NCI-H2081 treated with DMSO at 0.1 percent for 48 hours (cell line): ENCODE measurements at regions not wholly inside any gene's neighbourhood (a gene's known extent, or its start where the extent isn't known, plus 50 kb on each side); places are given as distances from the start of the nearest gene placed in this dataset.

Experiments used
- DNase-seq: peaks from one replicate; lab custom pipeline; 2025; lab: John Stamatoyannopoulos, UW

DNA sequence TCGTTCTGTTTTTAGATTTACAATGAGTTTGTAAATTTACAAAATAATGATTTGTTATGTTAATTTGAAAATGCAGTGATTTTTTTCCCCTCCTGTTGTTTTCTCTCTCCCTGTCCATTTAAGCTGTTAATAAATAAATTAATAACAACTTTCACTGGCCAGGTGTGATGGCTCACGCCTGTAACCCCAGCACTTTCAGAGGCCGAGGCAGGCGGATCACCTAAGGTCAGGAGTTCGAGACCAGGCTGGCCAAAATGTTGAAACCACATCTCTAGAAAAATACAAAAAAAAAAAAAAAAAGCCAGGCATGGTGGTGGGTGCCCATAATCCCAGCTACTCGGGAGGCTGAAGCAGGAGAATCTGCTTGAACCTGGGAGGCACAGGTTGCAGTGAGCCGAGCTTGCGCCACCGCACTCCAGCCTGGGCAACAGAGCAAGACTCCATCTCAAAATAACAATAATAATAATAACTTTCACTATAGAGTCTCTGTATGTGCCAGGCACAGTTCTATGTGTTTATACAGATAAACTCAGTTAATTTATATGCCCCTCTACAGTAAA, 229.2 kb upstream of the ARGLU1 start:
- no peak for DNase-seq

DNA sequence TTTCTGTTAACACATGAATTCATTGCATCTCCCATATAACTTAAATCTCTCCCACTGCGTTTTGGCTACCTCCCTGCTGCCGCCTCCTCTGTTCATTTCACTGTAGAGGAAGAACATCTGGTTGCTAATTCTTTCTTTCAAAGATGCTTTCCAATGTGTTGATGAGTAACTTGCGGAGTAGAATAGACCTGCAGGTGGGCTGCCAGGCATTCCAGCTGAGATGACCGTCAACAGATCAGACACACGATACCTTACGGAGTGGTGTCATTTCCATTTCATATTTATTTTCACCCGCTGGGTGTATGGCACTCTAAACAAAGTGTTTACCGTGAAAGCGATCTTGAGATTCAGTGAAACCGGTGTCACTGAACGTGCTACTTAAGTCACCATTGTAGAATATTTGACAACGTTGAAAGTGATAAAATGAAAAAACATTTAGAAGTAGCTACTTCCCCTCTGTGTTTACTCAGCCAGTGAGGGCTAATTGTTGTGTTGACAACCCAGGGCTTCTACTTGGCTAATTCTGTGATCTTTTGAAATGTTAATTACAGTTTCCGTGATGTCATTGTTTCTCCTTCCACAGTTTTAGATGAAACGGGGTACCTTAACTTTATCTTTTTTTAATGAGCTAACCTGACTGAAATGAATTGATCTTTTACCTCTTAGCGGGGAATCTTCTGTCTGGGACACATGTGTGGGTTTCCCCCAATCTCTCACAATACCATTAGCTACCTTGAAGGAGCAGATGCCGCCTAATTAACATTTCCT, 228.5 kb upstream of the ARGLU1 start:
- peak; percentile 38 for DNase-seq

DNA sequence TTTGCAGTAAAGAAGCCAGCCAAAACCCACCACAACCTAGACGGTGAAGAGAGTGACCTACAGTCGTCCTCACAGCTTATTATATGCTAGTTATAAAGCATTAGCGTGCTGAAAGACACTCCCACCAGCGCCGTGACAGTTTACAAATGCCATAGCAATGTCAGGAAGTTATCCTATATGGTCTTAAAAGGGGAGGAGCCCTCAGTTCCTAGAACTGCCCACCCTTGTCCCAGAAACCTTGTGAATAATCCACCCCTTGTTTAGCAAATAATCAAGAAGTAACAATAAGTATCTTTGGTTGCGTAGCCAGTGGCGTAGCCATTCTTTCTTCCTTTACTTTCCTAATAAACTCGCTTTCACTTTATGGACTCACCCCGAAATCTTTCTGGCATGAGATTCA, 227.9 kb upstream of the ARGLU1 start:
- DNase-seq = no peak

DNA sequence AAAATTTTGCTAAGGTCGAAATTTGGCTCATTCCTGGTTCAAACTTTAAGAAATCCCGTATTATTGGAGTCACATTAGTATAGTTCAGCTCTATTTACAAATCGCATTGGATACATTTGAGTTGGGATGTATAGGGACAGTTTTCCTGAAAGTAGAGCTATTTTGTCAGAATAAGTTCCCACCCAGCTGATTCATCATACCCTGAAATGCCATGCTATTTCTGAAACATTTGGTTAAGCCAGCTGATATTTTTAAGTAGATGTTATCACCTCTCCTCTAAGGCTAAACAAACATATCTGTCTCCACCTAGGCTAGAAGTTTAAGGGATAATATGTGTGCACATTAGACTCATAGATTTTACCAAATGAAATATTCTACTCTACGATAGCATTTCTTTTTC, 226.2 kb upstream of the ARGLU1 start:
- DNase-seq = no peak

DNA sequence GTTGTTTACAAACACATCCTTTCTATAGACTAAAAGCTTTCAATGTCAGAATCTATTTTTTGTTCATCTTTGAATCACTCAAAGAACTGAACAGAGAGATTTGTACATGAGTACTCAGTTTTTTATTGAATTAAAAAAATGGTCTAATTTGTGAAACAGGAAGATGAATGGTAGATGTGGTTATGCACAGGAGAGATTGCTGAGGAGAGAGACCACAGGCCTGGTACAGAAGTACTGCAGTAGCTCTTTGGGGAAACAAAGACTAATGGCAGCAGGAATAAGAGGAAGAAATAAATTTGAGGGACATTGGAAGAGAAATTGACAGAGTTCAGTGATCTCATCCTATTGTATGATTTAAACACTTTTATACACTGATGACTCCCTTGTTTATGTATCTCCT, 222.0 kb upstream of the ARGLU1 start:
- no peak for DNase-seq

DNA sequence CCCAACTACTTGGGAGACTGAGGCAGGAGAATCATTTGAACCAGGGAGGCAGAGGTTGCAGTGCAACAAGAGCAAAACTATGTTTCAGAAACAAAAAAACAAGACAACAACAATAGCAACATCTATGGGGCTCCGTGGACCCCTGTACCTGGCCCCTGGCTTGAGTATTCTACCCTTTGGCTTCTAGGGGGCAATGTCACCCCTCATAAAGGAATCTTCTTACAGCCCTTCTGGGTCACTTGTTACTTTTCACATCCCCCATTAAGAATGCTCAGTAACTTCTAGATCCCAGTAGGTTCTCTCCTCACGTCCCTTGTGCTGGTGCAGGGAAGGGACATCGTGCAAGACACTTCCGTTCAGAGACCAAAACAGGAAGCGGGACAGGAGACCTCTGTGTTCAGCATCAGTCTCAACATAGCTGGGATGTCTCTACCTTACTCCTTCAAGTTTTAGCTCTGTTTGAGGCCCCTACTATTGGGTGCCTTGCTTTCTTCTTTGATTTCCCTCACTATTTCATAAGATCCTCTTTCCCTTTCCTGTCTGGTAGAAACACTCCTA, 218.1 kb upstream of the ARGLU1 start:
- no peak for DNase-seq

DNA sequence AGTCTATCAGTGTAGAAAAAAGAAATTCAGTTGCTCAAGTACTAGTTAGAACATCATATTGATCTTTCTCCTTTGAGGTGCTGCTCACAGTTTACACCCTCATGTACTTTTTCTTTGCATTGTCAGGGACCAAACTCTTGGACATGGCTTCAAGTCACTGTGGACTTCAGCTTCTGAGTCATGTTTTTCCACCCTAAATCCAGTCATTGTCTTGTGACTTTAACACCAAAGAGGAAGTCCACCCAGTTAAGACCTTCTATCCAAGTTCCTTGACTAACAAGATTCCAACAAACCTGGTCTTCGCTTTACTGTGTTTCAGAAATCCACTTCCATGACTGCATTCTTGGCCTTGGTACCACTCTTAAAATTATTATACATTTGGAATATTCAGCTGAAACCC, 206.7 kb upstream of the ARGLU1 start:
- DNase-seq = no peak

DNA sequence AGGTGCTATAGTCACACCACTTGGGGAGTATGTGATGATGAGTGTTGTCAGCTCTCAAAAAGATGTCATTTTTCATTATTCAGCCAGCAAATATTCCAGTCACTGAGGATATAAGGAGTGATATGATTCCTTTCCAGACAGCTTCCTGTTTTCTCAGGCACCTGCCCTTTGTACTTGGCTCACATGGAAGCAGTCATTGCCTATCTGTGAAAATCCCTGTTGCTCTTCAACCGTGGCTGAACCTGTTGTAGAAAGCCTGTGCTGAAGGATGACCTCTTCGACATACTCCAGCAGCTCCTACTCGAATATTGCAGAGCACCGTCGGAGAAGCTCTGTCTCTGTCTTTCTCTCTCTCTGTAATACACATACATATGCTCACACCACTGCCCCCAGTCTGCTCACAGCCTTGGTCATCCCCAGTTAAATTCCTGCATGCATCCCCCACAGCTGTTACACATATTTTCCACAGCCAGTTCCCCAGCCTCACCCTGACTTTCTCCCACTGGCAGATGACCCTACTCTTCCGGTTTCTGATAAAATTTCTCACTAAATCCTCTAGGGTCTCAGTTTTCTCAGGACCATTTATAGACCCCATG, 204.2 kb upstream of the ARGLU1 start:
- no peak for DNase-seq

DNA sequence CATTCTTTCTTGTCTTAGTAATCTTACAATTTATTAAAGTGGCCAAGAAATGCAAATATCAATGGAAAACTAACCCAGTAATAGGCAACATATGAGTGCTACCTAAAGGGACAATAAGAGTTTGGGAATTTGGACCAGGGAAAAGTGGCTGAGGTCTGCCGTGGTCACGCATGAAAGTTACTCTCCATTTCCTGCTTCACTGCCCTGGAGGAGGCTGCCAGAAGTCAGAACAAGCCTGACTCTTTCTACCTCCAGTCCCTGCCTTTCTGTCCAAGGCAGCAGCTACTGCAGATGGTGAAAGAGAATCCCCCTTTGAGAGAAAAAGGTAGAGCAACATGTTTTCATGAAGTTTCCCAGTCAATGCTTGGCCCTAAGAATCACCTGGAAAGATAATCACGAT, 201.1 kb upstream of the ARGLU1 start:
- no peak for DNase-seq

DNA sequence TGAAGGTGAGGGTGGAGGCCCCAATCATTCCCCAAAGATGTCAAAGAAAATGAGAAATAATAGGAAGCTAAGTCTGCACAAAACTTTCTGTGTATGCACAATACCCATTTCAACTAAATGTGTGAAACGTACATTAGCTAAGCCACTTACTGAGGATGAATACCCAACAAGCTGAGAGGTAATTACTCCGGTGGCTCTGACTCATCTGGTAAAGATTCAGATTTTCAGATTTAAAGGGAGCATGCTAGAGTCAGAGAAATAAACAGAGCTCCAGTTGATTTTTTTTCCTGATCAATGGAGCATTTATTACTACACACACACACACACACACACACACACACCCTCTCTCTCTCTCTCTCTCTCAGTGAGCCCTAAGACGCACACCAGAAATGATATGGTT, 194.8 kb upstream of the ARGLU1 start:
- no peak for DNase-seq

DNA sequence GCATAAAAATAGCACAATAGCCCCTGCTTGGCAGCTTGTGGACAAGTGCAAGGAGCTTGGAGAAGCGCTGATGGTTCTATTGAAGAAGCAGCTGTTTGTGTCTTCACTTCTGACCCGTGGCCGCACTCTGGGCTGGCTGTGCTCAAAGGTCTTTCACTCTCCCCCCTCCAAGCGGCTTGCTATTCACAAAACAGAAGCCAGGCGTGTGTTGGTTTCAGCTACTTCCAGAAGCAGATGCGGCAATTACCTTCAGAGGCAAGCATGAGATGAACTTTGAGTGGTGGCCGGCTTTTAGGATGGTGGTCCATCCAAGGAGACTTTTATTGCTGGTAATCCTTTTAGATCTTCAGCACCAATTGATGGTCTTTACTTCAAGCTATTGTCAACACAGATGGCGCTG, 188.5 kb upstream of the ARGLU1 start:
- DNase-seq = no peak

DNA sequence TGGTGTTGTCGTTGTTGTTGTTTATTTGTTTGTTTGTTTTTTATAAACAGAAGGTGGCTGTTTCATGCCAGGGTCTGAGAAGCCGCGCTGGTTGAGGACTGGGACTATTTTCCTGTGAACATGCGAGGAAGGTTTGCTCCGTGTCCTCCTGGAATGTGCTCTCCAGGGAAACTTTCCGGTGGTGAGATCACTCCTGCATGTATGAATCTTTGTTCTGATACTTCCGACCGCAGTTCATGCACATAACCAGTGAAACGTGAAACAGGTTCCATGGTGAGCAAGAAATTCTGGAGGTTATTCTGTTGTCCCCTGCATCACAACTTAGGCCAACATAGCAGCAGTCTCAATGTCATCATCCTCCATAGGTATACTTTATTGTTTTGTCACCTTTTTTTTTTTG, 187.6 kb upstream of the ARGLU1 start:
- DNase-seq = no peak

DNA sequence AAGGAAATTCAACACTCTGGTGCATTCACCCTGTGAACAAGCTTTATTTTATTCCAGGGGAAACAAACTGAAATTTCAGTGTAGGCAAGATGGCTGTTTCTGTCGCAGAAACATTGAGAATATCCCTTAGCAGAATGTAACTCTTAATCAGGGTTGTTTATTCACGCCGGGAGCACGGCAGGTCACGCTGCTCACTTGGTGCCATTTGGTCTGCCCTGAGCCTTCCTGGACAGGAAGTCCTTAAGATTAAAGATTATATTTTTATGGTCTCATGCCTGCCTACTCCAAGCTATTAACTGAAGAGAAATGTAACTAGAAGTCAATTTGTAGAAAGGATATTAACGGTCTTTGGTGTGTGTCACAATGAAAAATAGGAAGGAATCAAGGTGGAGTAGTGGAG, 185.3 kb upstream of the ARGLU1 start:
- no peak for DNase-seq

DNA sequence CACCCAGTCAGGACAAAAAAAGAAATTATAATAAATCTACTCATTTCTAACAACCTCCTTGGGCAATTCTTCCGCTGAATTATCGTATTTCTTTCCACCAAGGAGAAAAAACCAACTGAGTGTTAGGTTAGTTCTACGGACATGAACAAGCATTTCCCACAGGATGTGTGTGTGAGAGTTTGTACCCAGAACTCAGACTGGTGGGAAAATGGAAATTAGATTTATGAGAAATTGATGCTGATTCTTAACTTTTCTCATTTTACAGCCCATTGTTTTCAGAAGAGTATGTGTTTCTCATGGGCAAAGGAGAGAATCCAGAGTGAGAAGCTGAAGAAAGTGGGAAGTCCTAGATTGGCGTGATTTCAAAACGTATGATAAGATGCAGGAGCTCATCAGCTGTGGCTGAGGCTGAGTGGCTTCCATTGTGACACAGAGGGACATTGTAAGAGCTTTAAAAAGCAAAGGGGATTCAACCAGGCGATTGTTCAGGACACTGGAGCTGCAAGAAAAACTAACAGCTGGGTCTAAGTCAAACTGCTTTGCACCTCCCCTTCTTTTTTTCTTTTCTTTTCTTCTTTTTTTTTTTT, 184.7 kb upstream of the ARGLU1 start:
- no peak for DNase-seq

DNA sequence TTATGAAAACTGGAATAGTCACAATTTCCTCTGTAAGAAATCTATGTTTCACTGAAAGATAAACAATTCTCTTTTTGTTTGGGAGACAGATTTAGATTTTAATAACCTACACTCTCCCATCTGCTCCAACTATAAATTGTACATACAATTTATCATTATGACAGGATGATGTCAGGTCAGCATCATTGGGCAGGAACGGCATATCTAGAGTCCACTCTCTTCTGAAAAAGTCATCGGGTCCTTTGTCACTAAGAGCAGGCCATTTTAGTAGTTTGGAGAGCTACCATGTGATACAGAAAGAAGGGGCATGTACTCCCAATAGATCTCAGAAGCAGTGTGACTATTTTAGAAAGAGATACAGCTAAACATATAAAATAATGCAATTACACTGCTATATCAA, 180.8 kb upstream of the ARGLU1 start:
- no peak for DNase-seq

DNA sequence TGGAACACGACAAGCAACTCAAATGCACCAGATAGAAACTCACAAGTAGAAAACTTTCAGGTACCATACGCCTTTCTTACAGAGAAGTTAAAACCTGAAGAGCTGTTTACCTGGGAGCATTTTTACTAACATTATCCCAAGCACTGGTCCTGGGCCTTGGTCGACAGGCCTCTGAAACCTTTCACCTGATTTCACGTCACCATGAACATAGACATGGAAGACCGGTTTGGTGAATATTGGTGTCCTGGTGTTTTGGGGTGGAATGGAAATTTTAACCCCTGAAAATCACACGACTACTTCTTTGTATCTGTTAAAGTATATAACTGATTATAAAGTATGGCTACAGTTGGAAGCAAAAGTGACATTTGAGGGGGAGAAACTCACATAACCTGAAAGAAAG, 176.6 kb upstream of the ARGLU1 start:
- no peak for DNase-seq

DNA sequence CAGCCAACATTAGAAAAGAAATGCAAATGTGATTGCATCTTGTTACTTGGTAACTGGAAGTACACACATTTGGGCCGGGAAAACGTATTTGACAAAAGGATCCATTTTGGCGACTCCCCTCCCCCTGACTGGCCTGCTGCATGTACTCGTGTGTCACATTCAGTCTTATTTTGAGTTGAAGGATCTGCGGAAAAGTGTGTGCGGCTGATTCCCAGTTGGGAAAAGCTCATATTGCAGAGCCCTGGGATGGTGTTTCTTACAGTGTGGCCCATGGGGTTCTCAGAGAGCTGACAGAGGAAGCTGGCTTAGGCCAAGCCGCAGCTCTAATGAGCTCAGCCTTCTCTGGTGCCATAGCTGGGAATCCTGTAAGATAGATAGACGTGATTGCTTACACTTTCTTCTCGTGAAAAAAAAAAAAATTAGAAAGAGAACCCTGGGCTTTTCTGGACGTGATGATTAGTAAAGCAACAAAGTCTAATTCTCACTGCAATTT, 170.3 kb upstream of the ARGLU1 start:
- DNase-seq = no peak

DNA sequence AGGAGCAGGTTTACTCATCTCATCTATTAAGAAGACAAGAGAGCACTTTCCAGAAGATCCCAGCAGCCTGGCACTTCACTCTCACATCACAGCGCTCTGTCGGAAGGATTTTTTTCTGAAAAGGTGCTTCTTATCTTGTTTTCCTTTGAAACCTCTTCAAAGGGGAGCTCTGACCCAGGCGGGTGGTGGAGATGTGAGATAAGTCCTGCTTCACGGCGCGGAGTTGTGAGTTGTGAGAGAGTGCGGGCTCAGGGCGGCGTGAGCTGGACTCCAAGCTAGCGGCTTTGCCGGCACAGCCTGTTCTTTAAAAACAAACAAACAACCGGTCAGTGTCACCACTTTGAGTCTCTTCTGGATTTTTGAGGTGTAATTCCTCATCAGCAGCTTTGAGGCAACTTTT, 169.0 kb upstream of the ARGLU1 start:
- DNase-seq = no peak

DNA sequence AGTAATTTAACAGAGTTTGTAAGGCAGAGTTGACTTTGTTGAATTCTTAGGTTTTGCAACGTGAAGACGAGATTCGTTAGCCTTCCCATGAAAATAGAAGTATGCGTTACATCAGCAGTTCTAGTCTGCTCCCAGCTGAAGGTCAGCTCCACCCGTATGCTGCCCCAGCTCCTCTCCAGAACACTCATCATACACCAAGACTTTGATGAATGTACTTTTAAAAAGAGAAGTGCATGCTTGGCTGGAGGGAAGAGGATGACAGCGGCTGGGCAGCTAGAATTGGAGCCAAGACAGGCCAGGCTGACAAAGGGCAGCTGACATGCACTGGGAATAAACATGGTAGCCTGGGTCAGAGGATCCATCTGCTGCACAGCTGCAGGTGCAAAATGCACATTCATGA, 166.3 kb upstream of the ARGLU1 start:
- no peak for DNase-seq

DNA sequence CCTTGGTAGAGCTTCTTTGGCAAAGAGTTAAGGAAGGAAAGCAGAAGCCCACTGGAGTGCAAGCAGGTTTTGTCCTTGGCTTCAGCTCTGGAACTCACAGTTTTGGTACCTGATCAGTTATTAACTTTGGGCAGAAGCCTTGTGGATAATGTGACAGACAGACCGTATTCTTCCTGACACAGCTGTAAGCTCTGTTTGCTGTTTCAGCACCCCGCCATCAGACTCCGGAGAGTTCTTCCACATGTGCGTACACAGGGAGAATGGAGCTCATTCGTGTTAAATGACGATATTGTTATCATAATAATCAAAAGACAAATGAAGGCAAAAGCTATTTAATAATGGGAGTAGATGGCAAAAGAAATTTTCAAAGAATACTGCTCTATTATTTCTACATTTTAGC, 155.1 kb upstream of the ARGLU1 start:
- DNase-seq = no peak

DNA sequence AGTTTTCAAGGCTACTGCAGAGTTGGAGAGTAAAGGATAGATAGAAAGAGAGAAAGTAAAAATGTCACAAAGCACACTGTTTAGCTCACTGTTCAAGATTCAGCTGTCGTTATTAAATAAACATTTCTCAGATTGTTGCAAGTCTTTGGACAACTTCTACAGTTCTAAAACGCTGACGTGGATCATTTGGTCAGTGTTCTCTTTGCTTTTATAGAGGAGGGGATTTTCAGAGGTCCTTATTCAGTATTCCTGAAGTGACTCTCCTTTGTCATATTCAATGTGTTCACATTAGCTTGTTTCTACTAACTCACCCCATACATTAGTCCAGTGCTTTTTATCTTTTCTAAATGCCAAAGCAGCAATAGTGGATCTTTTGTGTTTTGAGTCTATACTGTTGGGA, 154.7 kb upstream of the ARGLU1 start:
- no peak for DNase-seq

DNA sequence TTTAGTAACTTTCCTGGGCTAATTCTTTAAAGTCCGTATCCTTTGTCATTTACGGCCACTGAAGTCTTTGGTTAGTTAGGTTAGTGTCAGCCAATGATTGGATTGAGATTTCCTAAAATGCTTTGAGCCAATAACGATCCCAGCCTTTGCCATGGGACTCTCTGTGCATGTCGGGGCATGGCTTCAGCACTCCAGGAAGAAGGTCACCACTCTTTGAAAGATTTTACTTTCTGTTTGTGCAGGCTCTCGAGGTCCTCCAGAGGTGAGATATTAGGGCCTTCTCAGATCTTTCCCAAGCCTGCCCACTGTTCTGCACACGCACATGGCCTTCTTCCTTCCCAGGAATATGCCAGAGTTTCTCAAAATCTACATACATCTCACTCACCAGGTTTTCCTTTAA, 153.7 kb upstream of the ARGLU1 start:
- no peak for DNase-seq
